OCI-LY1 (cell line): ENCODE measurements at regions not wholly inside any gene's neighbourhood (a gene's known extent, or its start where the extent isn't known, plus 50 kb on each side); places are given as distances from the start of the nearest gene placed in this dataset.

Source experiments
- H2AFZ ChIP-seq: fragments of 200-600 bp; sonication (generic), shearing (Covaris generic); 2 replicates; pipeline ENCODE4 v1.6.0; 2014; ENCODE audit warnings: antibody characterized with exemption, mild to moderate bottlenecking, low read length
- H3F3A ChIP-seq: fragments of 200-600 bp; sonication (generic), shearing (Covaris generic); 2 replicates; pipeline ENCODE4 v1.6.0; 2014; ENCODE audit warnings: mild to moderate bottlenecking, antibody characterized with exemption, low read length, moderate library complexity; ENCODE audit not compliant: insufficient read depth
- H3K27ac ChIP-seq: fragments of 200-600 bp; sonication (generic); 2 replicates; pipeline ENCODE4 v1.5.1; 2014; ENCODE audit warnings: low read length, mixed run types, mild to moderate bottlenecking, low read depth; ENCODE audit not compliant: poor library complexity, severe bottlenecking
- H3K27me3 ChIP-seq: fragments of 200-600 bp; sonication (generic); 2 replicates; pipeline ENCODE4 v1.6.0; 2014; ENCODE audit warnings: antibody characterized with exemption, mild to moderate bottlenecking, low read length, moderate library complexity; ENCODE audit not compliant: insufficient read depth
- H3K36me3 ChIP-seq: fragments of 200-600 bp; sonication (generic); 2 replicates; pipeline ENCODE4 v1.6.1; 2014; ENCODE audit warnings: mild to moderate bottlenecking, antibody characterized with exemption, low read length, moderate library complexity, mixed read lengths; ENCODE audit not compliant: insufficient read depth
- H3K4me1 ChIP-seq: fragments of 200-600 bp; sonication (generic); 2 replicates; pipeline ENCODE4 v1.5.1; 2014; ENCODE audit warnings: mild to moderate bottlenecking, low read length, moderate library complexity; ENCODE audit not compliant: insufficient read depth, severe bottlenecking
- H3K4me2 ChIP-seq: fragments of 200-600 bp; sonication (generic), shearing (Covaris generic); 2 replicates; pipeline ENCODE4 v1.6.1; 2014; ENCODE audit warnings: low read length
- H3K4me3 ChIP-seq: fragments of 200-600 bp; sonication (generic); 2 replicates; pipeline ENCODE4 v1.5.1; 2014; ENCODE audit warnings: low read length, low read depth, mild to moderate bottlenecking, mixed read lengths; ENCODE audit not compliant: poor library complexity, severe bottlenecking
- H3K79me2 ChIP-seq: fragments of 200-600 bp; shearing (Covaris generic); 2 replicates; pipeline ENCODE4 v1.6.1; 2016; ENCODE audit warnings: mixed run types, low read length, mixed read lengths; ENCODE audit not compliant: insufficient read depth
- H3K9ac ChIP-seq: fragments of 200-600 bp; sonication (generic), shearing (Covaris generic); 2 replicates; pipeline ENCODE4 v1.6.1; 2014; ENCODE audit warnings: mild to moderate bottlenecking, low read length, mixed read lengths
- H3K9me2 ChIP-seq: fragments of 200-600 bp; sonication (generic), shearing (Covaris generic); 2 replicates; pipeline ENCODE4 v1.6.1; 2014; ENCODE audit warnings: low read depth, mild to moderate bottlenecking, low read length, mixed read lengths
- H3K9me3 ChIP-seq: fragments of 200-600 bp; shearing (Covaris generic); 2 replicates; pipeline ENCODE4 v1.6.1; 2014; ENCODE audit warnings: low read length, mixed read lengths
- H4K20me1 ChIP-seq: fragments of 200-600 bp; sonication (generic), shearing (Covaris generic); 2 replicates; pipeline ENCODE4 v1.6.0; 2016; ENCODE audit warnings: mild to moderate bottlenecking, low read length; ENCODE audit not compliant: insufficient read depth
- CTCF ChIP-seq: fragments of 200-600 bp; sonication (generic), shearing (Covaris generic); IDR thresholded peaks from 2 replicates; pipeline ENCODE4 v1.5.1; 2017; ENCODE audit warnings: mild to moderate bottlenecking, antibody characterized with exemption, low read length, moderate library complexity, mixed read lengths
- EZH2 ChIP-seq: fragments of 200-600 bp; sonication (generic), shearing (Covaris generic); IDR thresholded peaks from 2 replicates; pipeline ENCODE4 v1.8.0; 2017; ENCODE audit warnings: borderline replicate concordance, mixed run types, mild to moderate bottlenecking, antibody characterized with exemption, low read length, moderate library complexity, mixed read lengths

DNA sequence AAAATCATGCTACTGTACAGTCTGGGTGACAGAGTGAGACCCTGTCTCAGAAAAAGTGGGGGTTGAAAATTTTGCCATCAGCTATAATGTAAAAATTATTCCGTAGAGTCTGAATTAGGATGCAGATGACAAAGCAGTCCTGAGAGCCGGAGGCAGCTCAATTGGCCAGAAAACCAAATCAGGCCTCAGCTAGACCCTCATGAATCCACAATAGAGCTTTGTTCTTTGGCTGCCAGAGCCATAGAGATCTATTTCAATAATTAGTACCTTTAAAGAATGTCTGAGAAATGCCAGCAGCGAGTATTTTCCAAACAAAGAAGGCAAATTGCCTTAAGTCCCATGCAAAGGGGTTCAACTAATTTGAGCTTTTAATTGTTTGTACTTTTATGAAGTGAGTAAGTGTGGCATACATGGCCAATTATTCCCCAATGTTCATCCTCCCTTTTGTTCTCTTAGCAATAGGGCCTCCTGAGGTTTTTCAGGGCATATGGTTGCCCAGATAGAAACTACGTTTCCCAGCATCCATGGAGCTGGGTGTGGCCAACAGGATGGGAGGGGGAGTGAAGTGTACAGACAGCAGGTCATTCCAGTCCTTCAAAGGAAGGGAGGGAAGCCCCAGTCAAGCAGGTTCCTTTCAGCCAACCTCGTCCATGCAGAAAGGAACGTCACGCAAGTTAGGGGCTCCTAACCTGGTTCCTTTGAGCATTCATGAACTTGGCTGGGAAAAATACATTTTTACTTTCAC, 211.3 kb upstream of the APCDD1 start:
- Histone ChIP-seq H3K9me3 (no peaks in the 10 kb centered on the region), H3K4me2 (no peak overlapping the region), H3K79me2 (no peaks in the 10 kb centered on the region), H3K4me3 (no peak overlapping the region), H3F3A (no peaks in the 10 kb centered on the region), H3K4me1 (no peaks in the 10 kb centered on the region), H3K9ac (no peak overlapping the region), H3K27ac (no peak overlapping the region), H2AFZ (no peak overlapping the region), H3K27me3 (no peaks in the 10 kb centered on the region), H4K20me1 (no peaks in the 10 kb centered on the region), H3K9me2 (no peaks in the 10 kb centered on the region), H3K36me3 (no peaks in the 10 kb centered on the region)
- TF ChIP-seq EZH2 (no peak), CTCF (no peak)

GRCh38 chr18:10244341-10244740, 210.1 kb upstream of the APCDD1 start:
- Histone ChIP-seq H3K4me2 (no peak overlapping the region), H3K36me3 (no peaks in the 10 kb centered on the region), H3K4me1 (no peaks in the 10 kb centered on the region), H3K9me2 (no peaks in the 10 kb centered on the region), H4K20me1 (no peaks in the 10 kb centered on the region), H3K27me3 (no peaks in the 10 kb centered on the region), H2AFZ (no peak overlapping the region), H3K9me3 (no peaks in the 10 kb centered on the region), H3K9ac (no peak overlapping the region), H3K27ac (no peak overlapping the region), H3F3A (no peaks in the 10 kb centered on the region), H3K4me3 (no peak overlapping the region), H3K79me2 (no peaks in the 10 kb centered on the region)
- TF ChIP-seq EZH2 (no peak), CTCF (no peak)

DNA sequence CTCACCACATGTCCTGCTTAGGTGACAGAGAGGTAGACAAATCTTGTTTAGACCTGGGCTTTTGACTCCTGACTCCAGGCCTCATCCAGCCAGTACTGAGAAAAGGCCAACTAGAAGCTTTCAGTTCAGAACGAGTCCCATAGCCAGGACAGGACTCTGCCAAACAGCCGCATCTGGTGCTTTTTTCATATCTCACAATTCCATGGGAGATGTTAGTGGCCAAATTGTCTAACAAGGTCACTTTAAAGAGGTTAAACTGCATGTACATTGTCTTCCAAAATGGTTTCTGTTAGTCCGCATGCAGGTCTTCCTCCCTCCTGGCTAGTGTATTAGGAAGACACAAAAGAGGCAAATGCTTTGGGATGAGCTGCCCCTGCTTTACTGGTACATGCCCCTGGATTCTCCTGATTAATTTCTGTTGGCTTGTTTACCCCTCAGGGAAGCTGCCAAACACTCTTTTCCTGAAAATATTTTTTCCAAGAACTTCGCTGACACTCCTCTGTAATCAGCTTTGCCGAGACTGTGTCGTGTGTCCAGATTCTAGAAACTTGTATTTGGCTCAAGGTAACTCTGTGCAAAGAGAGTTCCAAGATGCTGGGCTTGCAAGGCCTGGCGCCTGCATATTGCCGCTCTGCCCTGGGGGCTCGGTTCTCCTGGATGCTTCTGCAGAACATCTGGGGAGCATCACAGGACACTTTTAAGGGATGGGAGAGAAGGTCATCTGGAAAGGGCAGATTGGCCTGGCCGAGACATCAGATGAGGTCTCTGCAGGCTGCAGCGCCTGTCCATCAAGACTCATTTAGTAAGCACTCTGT, 209.2 kb upstream of the APCDD1 start:
- Histone ChIP-seq H4K20me1 (no peaks in the 10 kb centered on the region), H3F3A (no peaks in the 10 kb centered on the region), H3K79me2 (no peaks in the 10 kb centered on the region), H3K27ac (no peak overlapping the region), H3K9me3 (no peaks in the 10 kb centered on the region), H2AFZ (no peak overlapping the region), H3K4me2 (no peak overlapping the region), H3K27me3 (no peaks in the 10 kb centered on the region), H3K4me1 (no peaks in the 10 kb centered on the region), H3K9me2 (no peaks in the 10 kb centered on the region), H3K36me3 (no peaks in the 10 kb centered on the region), H3K4me3 (no peak overlapping the region), H3K9ac (no peak overlapping the region)
- TF ChIP-seq EZH2: no peak
- no peak for TF ChIP-seq CTCF
